ENCODE measurements at regions not wholly inside any gene's neighbourhood (a gene's known extent, or its start where the extent isn't known, plus 50 kb on each side); places are given as distances from the start of the nearest gene placed in this dataset.
"Not testable (repeated sequence)": the region's sequence is repeated elsewhere in the genome, so short reads cannot be mapped to it uniquely, and the experiment has no call there.

DNA sequence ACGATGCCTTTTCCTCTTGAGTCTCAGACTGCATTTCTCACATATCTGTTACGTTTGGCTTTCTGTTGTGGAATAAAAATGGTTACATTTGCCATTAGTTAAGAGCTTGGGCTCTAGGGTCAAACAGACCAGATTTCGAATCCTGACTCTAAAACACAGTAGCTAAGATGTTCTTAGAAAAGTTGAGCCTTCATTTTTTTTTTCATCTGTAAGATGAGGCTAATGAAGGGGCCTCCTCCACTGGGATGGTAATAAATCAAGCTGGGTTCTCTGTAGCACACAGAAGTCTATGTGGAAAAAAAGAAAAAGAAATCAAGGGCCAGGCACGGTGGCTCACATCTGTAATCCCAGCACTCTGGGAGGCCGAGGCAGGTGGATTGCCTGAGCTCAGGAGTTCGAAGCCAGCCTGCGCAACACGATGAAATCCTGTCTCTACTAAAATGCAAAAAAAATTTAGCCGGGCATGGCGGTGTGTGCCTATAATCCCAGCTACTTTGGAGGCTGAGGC lies 49.9 kb upstream of the CAPRIN1 start:
- DNase-seq: no peak

DNA sequence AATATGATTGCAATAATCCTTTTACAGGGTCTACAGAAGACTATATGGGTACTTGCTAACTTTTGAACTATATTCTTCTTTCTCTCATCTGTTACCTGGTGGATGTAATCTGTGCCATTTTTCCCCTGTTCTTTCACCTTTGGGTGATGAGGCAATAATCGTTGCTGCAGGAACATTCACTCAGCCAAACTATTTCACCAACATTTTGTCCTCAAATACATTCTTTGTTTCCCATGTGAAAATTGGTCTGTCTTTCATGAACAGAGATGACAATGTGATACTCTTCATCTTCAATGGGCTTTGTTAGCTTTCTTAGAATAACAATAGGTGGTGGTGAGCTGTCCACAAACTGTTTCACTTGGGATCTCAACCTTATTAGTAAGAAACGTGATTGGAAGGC lies 52.1 kb upstream of the CAPRIN1 start:
- DNase-seq: no peak

DNA sequence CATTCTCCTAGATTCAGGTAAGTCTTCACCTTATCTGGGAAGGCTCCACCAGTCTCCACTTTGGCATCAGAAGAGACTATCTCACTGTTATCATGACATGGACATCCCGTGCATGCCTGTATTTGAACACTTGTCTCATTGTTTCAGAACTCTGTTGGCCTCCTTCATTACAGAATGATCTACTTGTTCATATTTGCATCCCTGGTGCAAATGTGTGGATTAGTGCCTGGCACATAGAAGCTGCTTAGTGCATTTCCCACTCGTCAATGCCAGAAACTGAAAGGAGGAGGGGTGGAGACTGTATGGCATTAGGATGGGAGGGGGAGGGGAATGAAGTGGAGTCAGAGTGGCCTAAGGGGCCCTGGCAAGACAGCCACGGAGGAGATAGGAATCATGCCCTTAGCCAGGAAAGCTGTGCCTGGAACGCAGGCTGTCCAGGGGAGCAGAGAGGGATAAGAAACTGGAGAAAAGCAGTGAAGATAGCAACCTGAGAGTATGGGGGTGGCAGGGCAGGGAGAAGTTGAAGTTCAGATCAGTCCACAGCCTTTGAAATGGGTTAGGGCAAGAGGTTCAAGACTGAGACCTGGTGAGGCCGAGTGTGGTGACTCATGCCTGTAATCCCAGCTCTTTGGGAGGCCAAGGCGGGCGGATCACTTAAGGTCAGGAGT lies 53.8 kb upstream of the CAPRIN1 start:
- no peak for DNase-seq

DNA sequence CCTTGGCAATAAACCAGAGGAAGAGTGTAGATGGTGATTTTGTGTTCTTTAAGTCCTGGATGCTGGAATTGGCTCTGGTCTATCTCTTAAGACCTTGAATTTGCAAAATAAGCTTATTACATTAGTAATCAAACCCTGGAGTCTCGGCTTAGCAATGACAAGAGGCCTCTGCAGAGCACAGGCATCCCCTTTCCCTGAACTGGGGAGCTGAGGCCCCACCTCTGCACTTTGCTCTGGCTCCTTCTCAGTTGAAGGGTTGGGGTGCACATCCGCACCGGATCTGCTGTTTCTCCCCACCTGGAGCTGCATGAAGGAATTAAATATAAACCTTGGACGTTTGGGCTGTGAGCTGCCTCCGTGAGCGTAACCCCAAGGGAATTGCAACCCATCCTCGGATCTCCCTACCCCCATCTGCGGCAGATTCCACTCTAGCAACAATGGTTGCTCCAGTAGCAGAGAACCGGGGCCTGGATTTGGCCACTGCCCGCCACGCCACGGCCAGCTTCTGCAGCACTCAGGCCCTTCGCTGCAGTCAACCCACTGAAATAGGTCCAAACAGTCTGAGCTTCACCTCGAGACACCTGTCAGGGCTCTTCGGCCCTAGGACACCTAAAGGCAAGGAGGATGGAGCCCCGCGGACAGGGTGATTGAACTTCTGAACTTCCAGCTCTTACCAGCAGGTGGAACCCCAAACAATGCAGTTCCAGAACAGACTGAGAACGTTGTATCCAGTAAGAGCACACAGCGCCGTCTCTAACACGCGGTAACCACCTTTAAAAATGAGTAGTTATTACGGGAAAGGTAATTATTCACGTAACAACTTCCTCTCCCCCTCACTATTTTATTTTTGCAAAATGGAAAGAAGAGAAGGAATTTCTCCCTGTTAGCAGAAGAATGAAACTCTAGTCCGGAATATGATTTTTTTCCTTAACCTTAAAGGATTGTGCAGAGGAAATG lies 54.8 kb upstream of the CAPRIN1 start:
- peak; percentile 63 for DNase-seq

DNA sequence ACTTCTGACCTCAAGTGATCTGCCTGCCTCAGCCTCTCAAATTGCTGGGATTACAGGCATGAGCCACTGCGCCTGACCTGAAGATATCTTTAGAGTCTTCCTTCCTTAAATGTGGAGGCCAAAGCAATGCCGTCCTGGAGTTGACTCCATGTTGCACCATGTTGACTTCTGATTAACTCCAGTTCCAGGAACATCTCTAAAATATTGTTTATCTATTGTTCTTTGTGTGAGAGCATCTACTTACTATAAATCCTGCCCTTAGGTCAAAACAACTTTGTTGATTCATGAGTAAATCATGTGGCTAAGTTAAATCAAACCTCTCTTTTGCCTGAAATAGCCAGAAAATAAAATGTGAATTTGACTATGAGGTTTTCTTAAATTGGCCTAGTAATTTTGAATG lies 56.6 kb upstream of the CAPRIN1 start:
- DNase-seq: no peak

GRCh38 chr11:33991136-33991535 lies 60.4 kb upstream of the CAPRIN1 start:
- DNase-seq: not testable (repeated sequence)

DNA sequence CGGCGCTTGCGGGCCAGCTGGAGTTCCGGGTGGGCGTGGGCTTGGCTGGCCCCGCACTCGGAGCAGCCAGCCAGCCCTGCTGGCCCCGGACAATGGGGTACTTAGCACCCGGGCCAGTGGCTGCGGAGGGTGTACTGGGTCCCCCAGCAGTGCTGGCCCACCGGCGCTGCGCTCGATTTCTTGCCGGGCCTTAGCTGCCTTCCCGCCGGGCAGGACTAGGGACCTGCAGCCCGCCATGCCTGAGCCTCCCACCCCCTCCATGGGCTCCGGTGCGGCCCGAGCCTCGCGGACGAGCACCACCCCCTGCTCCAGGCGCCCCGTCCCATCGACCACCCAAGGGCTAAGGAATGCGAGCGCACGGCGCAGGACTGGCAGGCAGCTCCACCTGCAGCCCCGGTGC lies 61.4 kb upstream of the CAPRIN1 start:
- not testable (repeated sequence) for DNase-seq

- DNase-seq: no peak
Measured at GRCh38 chr11:33989461-33989860, 62.1 kb upstream of the CAPRIN1 start.

DNA sequence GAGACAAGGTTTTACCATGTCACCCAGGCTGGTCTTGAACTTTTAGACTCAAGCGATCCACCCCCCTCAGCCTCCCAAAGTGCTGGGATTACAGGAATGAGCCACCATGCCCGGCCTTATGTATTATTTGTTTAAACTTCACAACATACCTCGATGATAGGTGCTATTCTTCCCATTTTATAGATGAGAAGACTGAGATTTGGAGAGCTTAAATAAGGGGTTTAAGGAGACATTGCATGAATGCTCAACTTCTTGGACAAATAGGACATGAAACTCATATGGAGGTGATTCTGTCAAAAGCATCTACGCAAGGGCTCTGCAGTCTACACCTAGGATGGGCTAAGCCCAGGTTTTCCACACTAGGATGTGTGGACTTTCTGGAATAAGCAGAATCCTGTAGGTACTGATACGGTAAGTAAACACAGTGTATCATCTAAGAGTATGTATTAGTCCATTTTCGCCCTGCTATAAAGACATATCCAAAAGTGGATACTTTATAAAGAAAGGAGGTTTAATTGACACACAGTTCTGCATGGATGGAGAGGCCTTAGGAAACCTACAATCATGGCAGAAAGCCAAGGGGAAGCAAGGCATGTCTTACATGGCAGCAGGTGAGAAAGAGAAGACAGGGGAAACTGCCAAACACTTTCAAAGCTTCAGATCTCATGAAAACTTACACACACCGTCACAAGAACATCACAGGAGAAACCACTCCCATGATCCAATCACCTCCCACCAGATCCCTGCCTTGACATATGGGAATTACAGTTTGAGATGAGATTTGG lies 62.8 kb upstream of the CAPRIN1 start:
- no peak for DNase-seq

GRCh38 chr11:33987975-33988580 lies 63.5 kb upstream of the CAPRIN1 start:
- DNase-seq: peak; percentile 90

DNA sequence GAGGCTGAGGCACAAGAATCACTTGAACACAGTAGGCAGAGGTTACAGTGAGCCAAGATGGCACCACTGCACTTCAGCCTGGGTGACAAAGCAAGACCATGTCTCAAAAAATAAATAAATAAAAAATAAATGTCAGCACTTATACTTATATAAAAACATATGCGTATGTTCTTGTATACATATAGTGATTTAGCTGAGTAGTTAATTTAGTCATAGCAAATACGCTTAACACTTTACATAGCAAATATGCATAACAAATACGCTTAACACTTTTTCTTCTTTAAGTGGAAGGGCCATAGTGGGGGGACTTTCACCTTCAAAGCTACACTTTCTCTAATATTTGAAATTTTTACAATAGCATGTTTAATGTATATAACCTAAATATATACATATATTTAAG lies 64.0 kb upstream of the CAPRIN1 start:
- no peak for DNase-seq

GRCh38 chr11:33986597-33987501 lies 64.7 kb upstream of the CAPRIN1 start:
- DNase-seq: not testable (repeated sequence)

DNA sequence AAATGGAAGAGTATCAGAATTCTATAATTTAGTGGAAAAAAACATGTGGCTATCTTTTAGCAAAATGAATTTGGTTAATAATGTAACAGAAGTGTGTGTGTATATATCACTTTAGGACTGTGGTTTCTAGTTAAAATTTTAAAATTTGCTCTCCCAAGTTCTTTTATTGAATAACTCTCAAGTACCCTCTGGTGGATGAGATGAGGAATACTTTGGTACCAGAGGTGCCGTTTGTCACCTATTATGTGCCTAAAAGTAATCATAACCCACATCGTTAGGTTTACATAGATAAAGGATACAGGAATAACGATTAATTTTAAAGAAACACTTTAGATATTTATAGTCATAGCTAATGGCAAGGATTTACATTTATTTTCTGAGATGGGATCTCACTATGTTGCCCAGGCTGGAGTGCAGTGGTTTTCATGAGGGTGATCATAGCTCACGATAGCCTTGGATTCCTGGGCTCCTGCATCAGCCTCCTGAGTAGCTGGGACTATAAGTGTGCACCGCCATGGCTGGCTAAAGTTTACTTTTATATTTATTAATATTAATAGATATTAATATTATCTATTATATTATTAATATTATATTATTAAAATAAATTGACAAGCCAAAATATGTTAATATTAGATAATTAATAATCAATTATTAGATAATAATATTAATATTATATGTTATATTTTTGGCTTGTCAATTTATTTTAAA lies 66.7 kb upstream of the CAPRIN1 start:
- DNase-seq: no peak

GRCh38 chr11:33982661-33983060 lies 68.9 kb upstream of the CAPRIN1 start:
- DNase-seq: no peak

DNA sequence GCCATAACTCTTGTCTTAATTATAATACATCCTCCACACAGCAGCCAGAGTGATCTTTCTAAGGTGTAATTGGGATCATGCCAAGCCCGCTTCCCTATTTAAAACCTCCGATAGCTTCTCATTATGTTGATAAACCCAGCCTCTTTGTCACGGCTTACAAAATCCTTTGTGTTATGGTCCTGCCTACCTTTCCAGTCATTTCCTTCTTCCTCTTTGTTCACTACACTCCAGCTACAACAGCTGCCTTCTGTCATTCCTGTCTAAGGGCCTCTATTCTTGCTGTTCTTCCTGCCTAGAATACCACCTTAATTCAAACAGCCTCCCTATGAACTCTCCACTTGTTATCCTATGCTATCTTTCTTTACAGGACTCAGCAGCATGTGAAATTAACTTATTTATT lies 70.6 kb upstream of the CAPRIN1 start:
- peak; percentile 74 for DNase-seq

- DNase-seq: no peak
Measured at GRCh38 chr11:33978376-33978775, 73.2 kb upstream of the CAPRIN1 start.

DNA sequence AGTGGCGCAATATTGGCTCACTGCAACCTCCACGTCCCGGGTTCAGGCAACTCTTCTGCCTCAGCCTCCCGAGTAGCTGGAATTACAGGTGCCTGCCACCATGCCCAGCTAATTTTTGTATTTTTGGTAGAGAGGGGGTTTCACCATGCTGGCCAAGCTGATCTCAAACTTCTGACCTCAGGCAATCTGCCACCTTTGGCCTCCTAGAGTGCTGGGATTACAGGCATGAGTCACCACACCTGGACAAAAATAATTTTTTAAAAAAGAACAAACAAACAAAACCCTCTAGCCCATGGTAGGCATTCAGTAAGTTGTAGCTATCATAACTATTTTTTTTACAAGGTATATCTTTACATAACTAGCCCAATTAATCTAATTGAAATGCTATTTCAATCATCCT lies 73.9 kb upstream of the CAPRIN1 start:
- no peak for DNase-seq

DNA sequence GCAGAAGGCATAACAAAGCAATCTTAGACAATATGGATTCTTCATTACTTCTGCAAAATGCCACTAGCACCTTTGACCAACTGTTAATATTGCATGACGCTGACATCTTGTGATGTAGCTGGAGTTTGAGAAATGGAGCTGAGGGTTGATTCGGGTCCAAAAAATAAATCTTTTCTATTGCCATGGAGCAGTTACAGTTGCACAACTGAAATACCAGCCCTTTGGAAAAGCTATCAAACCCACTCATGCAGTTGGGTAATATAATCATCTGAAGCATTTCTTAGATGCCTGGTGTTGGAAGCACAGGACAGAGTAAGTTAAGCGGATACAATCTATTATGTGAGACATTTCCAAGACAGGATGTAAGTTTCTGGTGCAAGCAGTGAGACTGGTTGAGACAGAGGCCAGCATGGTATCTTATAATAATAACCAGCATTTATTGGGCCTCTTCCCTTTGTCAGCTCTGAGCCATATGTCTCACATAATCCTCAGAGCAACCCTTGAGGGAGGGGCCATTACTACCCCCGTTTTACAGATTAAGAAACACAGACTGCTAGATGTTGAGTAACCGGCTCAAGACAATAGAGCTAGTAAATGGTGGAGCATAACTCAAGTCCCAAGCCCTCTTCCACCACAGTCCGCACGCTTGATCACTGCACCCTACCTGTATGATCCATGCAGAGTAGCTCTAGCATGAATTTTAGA lies 74.9 kb upstream of the CAPRIN1 start:
- no peak for DNase-seq

DNA sequence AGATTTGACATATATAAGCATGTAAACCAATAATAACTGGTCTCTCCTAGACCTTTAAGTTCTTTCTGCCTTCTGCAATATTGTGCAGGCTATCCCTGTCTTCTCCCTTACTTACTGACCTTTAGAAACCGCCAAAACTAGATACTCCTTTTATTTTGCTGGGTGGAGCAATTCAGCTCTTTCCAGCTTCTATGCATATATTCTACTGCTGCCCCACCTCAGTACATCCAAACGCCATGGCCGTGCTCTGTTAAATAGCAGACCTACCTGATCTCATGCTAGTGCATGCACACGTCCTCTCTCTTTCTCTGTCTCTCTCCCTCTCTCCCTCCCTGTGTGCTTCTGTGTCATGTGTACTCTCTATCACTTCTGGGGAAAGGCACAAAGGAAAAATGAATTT lies 76.7 kb upstream of the CAPRIN1 start:
- DNase-seq: no peak

- DNase-seq: not testable (repeated sequence)
Measured at GRCh38 chr11:33971530-33971929, 79.7 kb upstream of the LMO2 start.

All from COR-L47 (cell line).